ENCODE measurements at regions not wholly inside any gene's neighbourhood (a gene's known extent, or its start where the extent isn't known, plus 50 kb on each side); places are given as distances from the start of the nearest gene placed in this dataset.

DNA sequence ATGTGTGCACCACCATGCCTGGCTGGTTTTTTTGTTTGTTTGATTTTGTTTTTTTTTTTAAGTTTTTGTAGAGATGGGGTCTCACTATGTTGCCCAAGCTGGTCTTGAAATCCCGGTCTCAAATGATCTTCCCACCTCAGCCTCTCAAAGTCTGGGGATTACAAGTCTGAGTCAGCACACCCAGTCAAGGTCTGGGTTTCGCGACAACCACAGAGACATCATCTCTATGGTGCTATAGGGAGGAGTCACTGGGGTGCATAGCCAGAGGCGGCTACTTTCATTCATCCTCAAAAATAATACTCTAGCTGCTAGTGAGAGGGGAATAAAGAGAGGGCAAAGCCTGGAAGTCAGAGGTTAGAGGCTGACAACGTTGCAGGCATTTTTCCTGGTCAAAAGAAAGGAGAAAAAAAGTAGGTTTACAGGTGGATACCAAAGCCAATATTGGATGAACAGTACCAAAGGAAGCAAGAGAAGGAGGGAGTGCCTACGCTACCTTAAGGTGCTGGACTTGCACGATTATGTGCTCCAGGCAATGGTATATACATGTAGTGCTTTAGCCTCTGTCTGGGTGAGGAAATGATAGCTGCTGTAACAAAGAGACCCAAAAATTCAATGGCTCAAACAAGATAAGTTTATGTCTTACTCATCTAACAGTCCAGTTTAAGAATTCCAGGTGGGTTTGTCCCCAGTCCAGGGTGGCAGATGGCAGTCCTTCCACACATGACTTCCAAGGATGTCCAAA is 178.3 kb downstream of the SKIDA1 start:
- TF ChIP-seq, protein P1, sequence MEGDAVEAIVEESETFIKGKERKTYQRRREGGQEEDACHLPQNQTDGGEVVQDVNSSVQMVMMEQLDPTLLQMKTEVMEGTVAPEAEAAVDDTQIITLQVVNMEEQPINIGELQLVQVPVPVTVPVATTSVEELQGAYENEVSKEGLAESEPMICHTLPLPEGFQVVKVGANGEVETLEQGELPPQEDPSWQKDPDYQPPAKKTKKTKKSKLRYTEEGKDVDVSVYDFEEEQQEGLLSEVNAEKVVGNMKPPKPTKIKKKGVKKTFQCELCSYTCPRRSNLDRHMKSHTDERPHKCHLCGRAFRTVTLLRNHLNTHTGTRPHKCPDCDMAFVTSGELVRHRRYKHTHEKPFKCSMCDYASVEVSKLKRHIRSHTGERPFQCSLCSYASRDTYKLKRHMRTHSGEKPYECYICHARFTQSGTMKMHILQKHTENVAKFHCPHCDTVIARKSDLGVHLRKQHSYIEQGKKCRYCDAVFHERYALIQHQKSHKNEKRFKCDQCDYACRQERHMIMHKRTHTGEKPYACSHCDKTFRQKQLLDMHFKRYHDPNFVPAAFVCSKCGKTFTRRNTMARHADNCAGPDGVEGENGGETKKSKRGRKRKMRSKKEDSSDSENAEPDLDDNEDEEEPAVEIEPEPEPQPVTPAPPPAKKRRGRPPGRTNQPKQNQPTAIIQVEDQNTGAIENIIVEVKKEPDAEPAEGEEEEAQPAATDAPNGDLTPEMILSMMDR (conservative IDR thresholded peaks at IDR 0.05 in 1 of 2, IDR thresholded peaks at IDR 0.05 in 1 of 2; ENCODE audit: low read depth in 1 of 2, low read length in 2 of 2): no peak
- no peak for TF ChIP-seq EZH2 (IDR thresholded peaks at IDR 0.05; ENCODE audit: low read length, missing control alignments)
